Ovary (tissue), 3 donors: ENCODE measurements at regions not wholly inside any gene's neighbourhood (a gene's known extent, or its start where the extent isn't known, plus 50 kb on each side); places are given as distances from the start of the nearest gene placed in this dataset.

Experiments
- EP300 ChIP-seq: sonication (generic); formaldehyde crosslinking; IDR thresholded peaks from one replicate; pipeline ENCODE4 v1.6.1; 2017; ENCODE audit warnings: antibody characterized with exemption
- POLR2A ChIP-seq: fragments of 450-650 bp; IDR thresholded peaks from one replicate; pipeline ENCODE4 v1.6.1; 2017; ENCODE audit warnings: antibody characterized with exemption, mild to moderate bottlenecking, moderate library complexity
- TF ChIP-seq, protein P1 (sequence below), 3 donors: fragments of 450-650 bp in 2 of 3; fragments of 200-600 bp in 1 of 3; IDR thresholded peaks; one replicate each; pipeline versions ENCODE4 v1.5.1 to v1.8.0; 2016 to 2022; ENCODE audit warnings: antibody characterized with exemption in 3 of 3, mild to moderate bottlenecking in 1 of 3
- donor health status: DM: no; HTN: no; CAD: no.

- TF ChIP-seq, protein P1, sequence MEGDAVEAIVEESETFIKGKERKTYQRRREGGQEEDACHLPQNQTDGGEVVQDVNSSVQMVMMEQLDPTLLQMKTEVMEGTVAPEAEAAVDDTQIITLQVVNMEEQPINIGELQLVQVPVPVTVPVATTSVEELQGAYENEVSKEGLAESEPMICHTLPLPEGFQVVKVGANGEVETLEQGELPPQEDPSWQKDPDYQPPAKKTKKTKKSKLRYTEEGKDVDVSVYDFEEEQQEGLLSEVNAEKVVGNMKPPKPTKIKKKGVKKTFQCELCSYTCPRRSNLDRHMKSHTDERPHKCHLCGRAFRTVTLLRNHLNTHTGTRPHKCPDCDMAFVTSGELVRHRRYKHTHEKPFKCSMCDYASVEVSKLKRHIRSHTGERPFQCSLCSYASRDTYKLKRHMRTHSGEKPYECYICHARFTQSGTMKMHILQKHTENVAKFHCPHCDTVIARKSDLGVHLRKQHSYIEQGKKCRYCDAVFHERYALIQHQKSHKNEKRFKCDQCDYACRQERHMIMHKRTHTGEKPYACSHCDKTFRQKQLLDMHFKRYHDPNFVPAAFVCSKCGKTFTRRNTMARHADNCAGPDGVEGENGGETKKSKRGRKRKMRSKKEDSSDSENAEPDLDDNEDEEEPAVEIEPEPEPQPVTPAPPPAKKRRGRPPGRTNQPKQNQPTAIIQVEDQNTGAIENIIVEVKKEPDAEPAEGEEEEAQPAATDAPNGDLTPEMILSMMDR (IDR thresholded peaks at IDR 0.05), result no peak
- TF ChIP-seq POLR2A (no peak), EP300 (no peak)
These were observed 1496.7 kb downstream of the CDH11 start for GRCh38 chr16:63625126-63625525.
